22Rv1 (cell line): ENCODE measurements at regions not wholly inside any gene's neighbourhood (a gene's known extent, or its start where the extent isn't known, plus 50 kb on each side); places are given as distances from the start of the nearest gene placed in this dataset.

Experiments
- H3K27ac ChIP-seq: fragments of 450-650 bp; 2 replicates; pipeline ENCODE4 v1.5.1; 2017
- CTCF ChIP-seq: fragments of 450-650 bp; IDR thresholded peaks from 2 replicates; pipeline ENCODE4 v1.5.1; 2017; ENCODE audit warnings: mild to moderate bottlenecking
- ZFX ChIP-seq: fragments of 450-650 bp; IDR thresholded peaks from 2 replicates; pipeline ENCODE4 v1.6.1; 2017; ENCODE audit warnings: antibody characterized with exemption, borderline replicate concordance

- TF ChIP-seq ZFX (no peak), CTCF (no peak)
- H3K27ac ChIP-seq, result no peak overlapping the region
Measured at GRCh38 chr15:35173444-35174118, 88.5 kb upstream of the NANOGP8 start.

GRCh38 chr15:35170207-35170606 lies 85.1 kb upstream of the NANOGP8 start:
- TF ChIP-seq ZFX (no peak), CTCF (no peak)
- no peak overlapping the region for H3K27ac ChIP-seq

DNA sequence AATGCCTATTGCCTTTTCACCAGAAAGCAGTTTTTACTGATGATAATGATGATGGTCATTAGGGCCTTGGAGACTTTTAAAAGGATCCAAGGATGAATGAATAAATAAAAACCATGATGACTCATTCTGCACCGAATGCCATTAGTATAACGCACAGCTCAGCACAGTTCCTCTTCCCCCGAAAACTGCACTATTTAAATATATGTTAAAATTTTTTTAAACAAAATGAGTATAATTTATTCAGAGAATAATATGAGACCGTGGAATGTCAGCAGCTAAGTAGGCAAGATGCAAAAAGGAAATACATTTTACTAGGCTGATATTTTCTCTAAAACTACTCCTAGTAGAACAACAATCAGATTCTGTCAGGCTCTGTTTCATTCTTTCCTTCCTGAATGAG lies 83.4 kb upstream of the NANOGP8 start:
- no peak overlapping the region for H3K27ac ChIP-seq
- no peak for TF ChIP-seq ZFX
- TF ChIP-seq CTCF, result no peak

DNA sequence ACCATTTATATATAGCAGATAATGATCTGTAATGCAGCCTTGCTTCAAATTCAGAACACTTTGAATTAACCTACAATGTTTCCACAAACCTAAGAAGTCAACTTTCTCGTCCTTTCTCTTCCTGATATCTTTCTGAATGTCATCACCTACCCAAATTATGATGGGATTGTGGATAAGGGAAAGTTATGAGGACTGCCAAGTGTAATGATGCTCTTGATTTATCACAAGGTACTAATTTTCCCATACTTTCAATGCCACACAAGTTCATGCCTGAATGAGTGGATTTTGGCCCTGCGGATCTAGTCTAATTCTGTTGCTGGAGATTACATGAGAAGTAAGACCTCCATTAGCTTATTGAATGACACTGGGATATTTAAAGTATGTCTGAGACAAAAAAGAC lies 82.6 kb upstream of the NANOGP8 start:
- TF ChIP-seq CTCF, result no peak
- no peak for TF ChIP-seq ZFX
- no peak overlapping the region for H3K27ac ChIP-seq

DNA sequence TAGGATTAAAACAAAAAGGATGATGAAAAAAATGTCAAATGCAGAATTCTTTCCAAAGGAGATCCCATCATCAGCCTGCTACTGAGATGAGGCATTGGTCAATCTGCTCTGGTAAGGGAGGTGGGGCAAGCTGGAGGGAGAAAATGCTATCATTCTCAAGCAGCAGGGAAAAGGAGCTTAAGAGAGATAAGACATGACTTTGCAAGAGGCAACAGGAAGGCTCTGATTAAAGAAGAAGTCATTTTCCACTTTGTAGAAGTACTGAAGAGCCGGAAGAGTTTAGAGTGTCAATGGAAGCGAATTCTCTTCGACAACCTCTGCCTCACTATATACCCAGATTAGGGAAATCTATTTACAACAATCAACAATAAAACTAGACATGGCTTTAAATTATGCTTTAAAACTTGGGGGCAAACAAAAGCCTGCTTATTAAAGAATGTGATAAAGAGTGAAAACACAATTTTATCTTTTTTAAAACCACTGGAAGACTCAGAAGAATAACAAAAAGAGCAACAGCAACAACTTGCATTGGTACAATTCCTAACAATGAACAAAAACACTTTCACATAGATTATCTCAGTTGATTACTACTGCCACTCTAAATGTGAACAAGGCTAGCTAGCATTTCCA lies 81.8 kb upstream of the NANOGP8 start:
- no peak overlapping the region for H3K27ac ChIP-seq
- TF ChIP-seq ZFX (no peak), CTCF (no peak)

GRCh38 chr15:35161694-35162093 lies 76.6 kb upstream of the NANOGP8 start:
- TF ChIP-seq CTCF (no peak), ZFX (no peak)
- no peak overlapping the region for H3K27ac ChIP-seq

DNA sequence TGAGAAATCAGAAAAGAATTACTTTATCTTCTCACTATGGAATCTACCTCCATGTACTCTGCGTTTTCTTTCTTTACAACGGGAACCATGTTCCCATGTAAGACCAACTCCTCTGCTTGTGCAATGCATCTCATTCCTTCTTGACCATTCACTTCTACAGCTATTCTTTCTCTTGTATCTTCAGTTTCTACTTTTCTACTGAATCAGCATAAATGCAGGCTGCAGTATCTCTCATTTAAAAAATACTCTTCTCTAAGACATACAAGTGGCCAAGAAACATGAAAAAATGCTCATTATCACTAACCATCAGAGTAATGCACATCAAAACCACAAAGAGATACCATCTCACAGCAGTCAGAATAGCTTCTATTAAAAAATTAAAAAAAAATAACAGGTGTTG lies 74.1 kb upstream of the NANOGP8 start:
- TF ChIP-seq CTCF (no peak), ZFX (no peak)
- H3K27ac ChIP-seq, result no peak overlapping the region
